GM21825 (cell line): ENCODE measurements at regions not wholly inside any gene's neighbourhood (a gene's known extent, or its start where the extent isn't known, plus 50 kb on each side); places are given as distances from the start of the nearest gene placed in this dataset.
A peak's percentile ranks its signal among the peaks of the same experiment; 100 is the strongest.

Source experiments
- ATAC-seq: cut with Tn5 transposase; IDR thresholded peaks from one replicate; pipeline ENCODE4 v1.9.1; 2021; ENCODE audit warnings: mild to moderate bottlenecking, moderate library complexity; ENCODE audit not compliant: unreplicated experiment

GRCh38 chr15:85847031-85847430, 52.3 kb upstream of the KLHL25 start:
- ATAC-seq: no peak

- ATAC-seq: no peak
Observed at GRCh38 chr15:85849946-85850345, 55.2 kb upstream of the KLHL25 start.

- no peak for ATAC-seq
Observed at GRCh38 chr15:85852969-85853368, 58.2 kb upstream of the KLHL25 start.

- no peak for ATAC-seq
Observed at GRCh38 chr15:85854345-85855097, 59.8 kb upstream of the KLHL25 start.

GRCh38 chr15:85858586-85859375, 64.1 kb upstream of the KLHL25 start:
- peak; percentile 83 for ATAC-seq

GRCh38 chr15:85859671-85860070, 64.9 kb upstream of the KLHL25 start:
- no peak for ATAC-seq

- no peak for ATAC-seq
Observed at GRCh38 chr15:85860394-85861161, 65.9 kb upstream of the KLHL25 start.

- no peak for ATAC-seq
Observed at GRCh38 chr15:85865070-85865684, 70.5 kb upstream of the KLHL25 start.

- no peak for ATAC-seq
Observed at GRCh38 chr15:85867250-85867649, 72.5 kb upstream of the KLHL25 start.

GRCh38 chr15:85869124-85869523, 74.4 kb upstream of the KLHL25 start:
- ATAC-seq: no peak

- ATAC-seq: no peak
Observed at GRCh38 chr15:85870216-85871014, 75.7 kb upstream of the KLHL25 start.

GRCh38 chr15:85871545-85871944, 76.8 kb upstream of the KLHL25 start:
- no peak for ATAC-seq

- ATAC-seq: no peak
Observed at GRCh38 chr15:85872125-85872524, 77.4 kb upstream of the KLHL25 start.

- ATAC-seq: no peak
Observed at GRCh38 chr15:85874236-85874635, 79.5 kb upstream of the KLHL25 start.

- no peak for ATAC-seq
Observed at GRCh38 chr15:85875756-85876155, 81.0 kb upstream of the KLHL25 start.

GRCh38 chr15:85878828-85879225, 84.1 kb upstream of the KLHL25 start:
- no peak for ATAC-seq

GRCh38 chr15:85879334-85880163, 84.8 kb upstream of the KLHL25 start:
- ATAC-seq: no peak

GRCh38 chr15:85880501-85881190, 85.9 kb upstream of the KLHL25 start:
- ATAC-seq: no peak

GRCh38 chr15:85886309-85886811, 91.6 kb upstream of the KLHL25 start:
- ATAC-seq: no peak
